Cardiac muscle cell (in vitro differentiated cells and primary cell): ENCODE measurements at regions not wholly inside any gene's neighbourhood (a gene's known extent, or its start where the extent isn't known, plus 50 kb on each side); places are given as distances from the start of the nearest gene placed in this dataset.

Experiments
- DNase-seq, 2 donors: peaks; one replicate each; pipeline versions ENCODE4 v3.0.0 to v3.0.0-alpha.2; 2010 to 2017; ENCODE audit warnings: low read depth in 1 of 2, low spot score in 1 of 2
- H3K27ac ChIP-seq: fragments of 200-600 bp; sonication (generic); 2 replicates; pipeline ENCODE4 v1.5.1; 2016
- H3K27me3 ChIP-seq: fragments of 200-600 bp; sonication (generic); 2 replicates; pipeline ENCODE4 v1.6.0; 2016; ENCODE audit warnings: control low read depth
- H3K36me3 ChIP-seq: fragments of 200-600 bp; sonication (generic); 2 replicates; pipeline ENCODE4 v1.5.1; 2016; ENCODE audit warnings: control low read depth
- H3K4me1 ChIP-seq: fragments of 200-600 bp; sonication (generic); 2 replicates; pipeline ENCODE4 v1.8.1; 2017; ENCODE audit warnings: low read depth, mild to moderate bottlenecking, mixed run types
- H3K4me3 ChIP-seq: fragments of 200-600 bp; sonication (generic); 2 replicates; pipeline ENCODE4 v1.5.1; 2016; ENCODE audit warnings: mild to moderate bottlenecking
- H3K9me3 ChIP-seq: fragments of 200-600 bp; sonication (generic); 2 replicates; pipeline ENCODE4 v1.5.1; 2017; ENCODE audit warnings: low read depth, mild to moderate bottlenecking, control low read depth
- CTCF ChIP-seq: IDR thresholded peaks from 2 replicates; pipeline ENCODE4 v1.5.1; 2012; ENCODE audit warnings: low read depth, mild to moderate bottlenecking, low read length

GRCh38 chr12:5259523-5259922 is 172.4 kb upstream of the NTF3 start:
- TF ChIP-seq CTCF = no peak

GRCh38 chr12:5260086-5260485 is 171.8 kb upstream of the NTF3 start:
- no peak overlapping the region for H3K27ac ChIP-seq

More at GRCh38 chr12:5259523-5259922, 172.4 kb upstream of the NTF3 start:
- Histone ChIP-seq H3K27ac (no peak overlapping the region), H3K9me3 (no peaks in the 10 kb centered on the region), H3K4me1 (no peaks in the 10 kb centered on the region), H3K4me3 (no peak overlapping the region), H3K36me3 (no peaks in the 10 kb centered on the region), H3K27me3 (no peaks in the 10 kb centered on the region)
- no peak for DNase-seq

GRCh38 chr12:5260591-5261086 is 171.3 kb upstream of the NTF3 start:
- Histone ChIP-seq H3K4me3 (no peak overlapping the region), H3K4me1 (no peaks in the 10 kb centered on the region), H3K9me3 (no peaks in the 10 kb centered on the region), H3K36me3 (no peaks in the 10 kb centered on the region), H3K27ac (no peak overlapping the region), H3K27me3 (no peaks in the 10 kb centered on the region)
- DNase-seq = no peak
- no peak for TF ChIP-seq CTCF

More at GRCh38 chr12:5260086-5260485, 171.8 kb upstream of the NTF3 start:
- H3K4me1 ChIP-seq = no peaks in the 10 kb centered on the region
- TF ChIP-seq CTCF = no peak
- no peak for DNase-seq
- no peaks in the 10 kb centered on the region for H3K27me3 ChIP-seq
- no peaks in the 10 kb centered on the region for H3K36me3 ChIP-seq
- no peaks in the 10 kb centered on the region for H3K9me3 ChIP-seq
- no peak overlapping the region for H3K4me3 ChIP-seq

GRCh38 chr12:5262450-5262849 is 169.5 kb upstream of the NTF3 start:
- Histone ChIP-seq H3K4me1 (no peaks in the 10 kb centered on the region), H3K27ac (no peak overlapping the region), H3K36me3 (no peaks in the 10 kb centered on the region), H3K9me3 (no peaks in the 10 kb centered on the region), H3K27me3 (no peaks in the 10 kb centered on the region), H3K4me3 (no peak overlapping the region)
- peak in 1 of 2 donors; percentile 1 for DNase-seq
- TF ChIP-seq CTCF = no peak

- no peak for DNase-seq
- Histone ChIP-seq H3K4me3 (no peak overlapping the region), H3K27ac (no peak overlapping the region), H3K27me3 (no peaks in the 10 kb centered on the region), H3K4me1 (no peaks in the 10 kb centered on the region), H3K9me3 (no peaks in the 10 kb centered on the region), H3K36me3 (no peaks in the 10 kb centered on the region)
- TF ChIP-seq CTCF = no peak
Observed at GRCh38 chr12:5262885-5263284, 169.0 kb upstream of the NTF3 start.

- Histone ChIP-seq H3K27me3 (no peaks in the 10 kb centered on the region), H3K4me3 (no peak overlapping the region), H3K4me1 (no peaks in the 10 kb centered on the region), H3K9me3 (no peaks in the 10 kb centered on the region), H3K36me3 (no peaks in the 10 kb centered on the region), H3K27ac (no peak overlapping the region)
- no peak for DNase-seq
- no peak for TF ChIP-seq CTCF
Observed at GRCh38 chr12:5264006-5264405, 167.9 kb upstream of the NTF3 start.
